OCI-LY7 (cell line): ENCODE measurements at regions not wholly inside any gene's neighbourhood (a gene's known extent, or its start where the extent isn't known, plus 50 kb on each side); places are given as distances from the start of the nearest gene placed in this dataset.

ENCODE experiments used
- EZH2phosphoT487 ChIP-seq: fragments of 200-600 bp; sonication (generic); IDR thresholded peaks from 2 replicates; pipeline ENCODE4 v1.6.1; 2018; ENCODE audit warnings: low read depth, borderline replicate concordance, mild to moderate bottlenecking, mixed run types, antibody characterized with exemption, low read length, moderate library complexity, mixed read lengths
- TF ChIP-seq, protein P1 (sequence below): fragments of 200-600 bp; sonication (generic); conservative IDR thresholded peaks from 2 replicates; pipeline ENCODE4 v1.5.1; 2014; ENCODE audit warnings: mild to moderate bottlenecking, antibody characterized with exemption, low read length, moderate library complexity, mixed read lengths

DNA sequence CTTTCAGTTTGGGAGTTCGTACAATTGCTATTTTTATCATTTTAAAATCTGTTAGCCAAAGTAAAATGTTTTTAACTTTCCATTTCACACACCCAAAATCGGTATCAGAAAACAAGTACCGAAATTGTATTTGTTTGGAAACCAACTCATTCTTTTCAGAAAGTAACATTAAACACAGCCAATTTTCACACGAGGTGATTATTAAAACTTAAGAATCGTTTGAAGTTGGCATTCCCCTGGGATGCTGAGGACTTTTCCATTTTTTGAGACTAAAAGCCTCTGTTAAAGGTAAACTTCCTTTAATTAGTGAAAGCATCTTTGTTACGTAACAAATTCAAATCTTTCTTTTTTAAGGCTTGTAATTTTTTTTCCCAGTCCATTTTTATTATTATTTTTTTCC is 623.0 kb downstream of the VRK1 start:
- TF ChIP-seq, protein P1, sequence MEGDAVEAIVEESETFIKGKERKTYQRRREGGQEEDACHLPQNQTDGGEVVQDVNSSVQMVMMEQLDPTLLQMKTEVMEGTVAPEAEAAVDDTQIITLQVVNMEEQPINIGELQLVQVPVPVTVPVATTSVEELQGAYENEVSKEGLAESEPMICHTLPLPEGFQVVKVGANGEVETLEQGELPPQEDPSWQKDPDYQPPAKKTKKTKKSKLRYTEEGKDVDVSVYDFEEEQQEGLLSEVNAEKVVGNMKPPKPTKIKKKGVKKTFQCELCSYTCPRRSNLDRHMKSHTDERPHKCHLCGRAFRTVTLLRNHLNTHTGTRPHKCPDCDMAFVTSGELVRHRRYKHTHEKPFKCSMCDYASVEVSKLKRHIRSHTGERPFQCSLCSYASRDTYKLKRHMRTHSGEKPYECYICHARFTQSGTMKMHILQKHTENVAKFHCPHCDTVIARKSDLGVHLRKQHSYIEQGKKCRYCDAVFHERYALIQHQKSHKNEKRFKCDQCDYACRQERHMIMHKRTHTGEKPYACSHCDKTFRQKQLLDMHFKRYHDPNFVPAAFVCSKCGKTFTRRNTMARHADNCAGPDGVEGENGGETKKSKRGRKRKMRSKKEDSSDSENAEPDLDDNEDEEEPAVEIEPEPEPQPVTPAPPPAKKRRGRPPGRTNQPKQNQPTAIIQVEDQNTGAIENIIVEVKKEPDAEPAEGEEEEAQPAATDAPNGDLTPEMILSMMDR, result no peak
- no peak for TF ChIP-seq EZH2phosphoT487
